Psoas muscle (tissue), 7 donors: ENCODE measurements at regions not wholly inside any gene's neighbourhood (a gene's known extent, or its start where the extent isn't known, plus 50 kb on each side); places are given as distances from the start of the nearest gene placed in this dataset.

Experiments used
- ATAC-seq, 4 donors: fragments of 200-7000 bp; cut with Tn5 transposase; one replicate each; pipeline ENCODE4 v1.9.1; 2020; ENCODE audit warnings: moderate library complexity in 3 of 4, mild to moderate bottlenecking in 2 of 4
- DNase-seq, 2 donors: peaks; one replicate each; pipeline ENCODE4 v3.0.0-alpha.2; 2020
- H3K27ac ChIP-seq: fragments of 200-600 bp; one replicate; pipeline ENCODE4 v1.8.0; 2022
- H3K27me3 ChIP-seq, 3 donors: fragments of 200-600 bp in 1 of 3; one replicate each; pipeline versions ENCODE4 v1.6.1 to v1.8.0; 2013 to 2022; ENCODE audit warnings: low read length in 2 of 3, mild to moderate bottlenecking in 2 of 3, moderate library complexity in 1 of 3; ENCODE audit not compliant: insufficient read depth in 3 of 3
- H3K36me3 ChIP-seq, 2 donors: fragments of 200-600 bp in 1 of 2; one replicate each; pipeline versions ENCODE4 v1.6.1 to v1.8.0; 2013 to 2022; ENCODE audit warnings: low read depth in 1 of 2, mild to moderate bottlenecking in 1 of 2, moderate library complexity in 1 of 2; ENCODE audit not compliant: insufficient read depth in 1 of 2
- H3K4me1 ChIP-seq: fragments of 200-600 bp; one replicate; pipeline ENCODE4 v1.8.0; 2022
- H3K4me3 ChIP-seq: fragments of 200-600 bp; one replicate; pipeline ENCODE4 v1.8.0; 2022; ENCODE audit warnings: mild to moderate bottlenecking
- H3K9me3 ChIP-seq: fragments of 200-600 bp; one replicate; pipeline ENCODE4 v1.8.0; 2022
- CTCF ChIP-seq: fragments of 200-600 bp; IDR thresholded peaks from one replicate; pipeline ENCODE4 v1.8.0; 2022; ENCODE audit warnings: antibody characterized with exemption
- WGBS, 3 donors: extraction: QIAGEN DNeasy Blood & Tissue Kit; methylation state at CpG; one replicate each; pipeline versions ENCODE4 v1.1.6 to v1.1.7; 2013; 5-methylcytosine and 5-hydroxymethylcytosine counted together
- intact Hi-C, 2 donors: fragments of 100-400 bp; cut with DNase I; formaldehyde crosslinking; loops; one replicate each; pipeline versions ENCODE4 v1.11.0 to v1.14.2; 2022
- donor health status: healthy with polysubstance abuse.
- donor health status: DM: no; HTN: no; CAD: no; lungs with moderate emphysema.
- donor health status: Bipolar disorder and iron deficiency.
- donor health status: healthy.
- donor health status: DM: yes; HTN: yes; CAD: no.
- donor health status: DM: no; HTN: no; CAD: no.
- donor health status: DM: yes; HTN: yes; CAD: no.

GRCh38 chr5:149434162-149435014, 55.3 kb upstream of the IL17B start:
- peak; percentile 59 to 77 (median 66) for ATAC-seq
- peak; percentile 86 for TF ChIP-seq CTCF
- intact Hi-C loops, result loop anchor here (2.0 to 10.0 kb wide), 3 partner anchors 52 to 170 kb away; no protein-coding TSS in a partner anchor
- Histone ChIP-seq H3K27ac (no peak overlapping the region), H3K9me3 (no peaks in the 10 kb centered on the region), H3K27me3 (no peaks in the 10 kb centered on the region), H3K36me3 (no peaks in the 10 kb centered on the region), H3K4me3 (no peak overlapping the region), H3K4me1 (peaks cover 8% of the 10 kb centered on the region)
- no peak for DNase-seq
- 49 to 56% (median 56%) methylated on average over 7 of the region's 7 CpGs for WGBS, 3 donors

GRCh38 chr5:149433524-149434131, 54.5 kb upstream of the IL17B start:
- DNase-seq, result no peak
- peaks cover 8% of the 10 kb centered on the region for H3K4me1 ChIP-seq
- peak in 3 of 4 donors; percentile 13 to 23 (median 22) for ATAC-seq
- TF ChIP-seq CTCF, result no peak
- 83 to 90% (median 86%) methylated on average over 8 of the region's 8 CpGs for WGBS, 3 donors
- no peaks in the 10 kb centered on the region for H3K36me3 ChIP-seq
- intact Hi-C loops, result loop anchor here (1.0 to 10.0 kb wide), 4 partner anchors 51 to 169 kb away; no protein-coding TSS in a partner anchor
- H3K9me3 ChIP-seq, result no peaks in the 10 kb centered on the region
- H3K4me3 ChIP-seq, result no peak overlapping the region
- no peaks in the 10 kb centered on the region for H3K27me3 ChIP-seq
- H3K27ac ChIP-seq, result no peak overlapping the region

GRCh38 chr5:149432911-149433401, 53.9 kb upstream of the IL17B start:
- TF ChIP-seq CTCF, result no peak
- no peak for ATAC-seq
- peaks cover 8% of the 10 kb centered on the region for H3K4me1 ChIP-seq
- intact Hi-C loops, result loop anchor here in 1 of 2 donors (1.0 to 10.0 kb wide), 3 partner anchors 51 to 168 kb away; no protein-coding TSS in a partner anchor
- no peaks in the 10 kb centered on the region for H3K36me3 ChIP-seq
- no peaks in the 10 kb centered on the region for H3K27me3 ChIP-seq
- WGBS, 3 donors, result 48 to 59% (median 58%) methylated on average over 3 of the region's 3 CpGs
- DNase-seq, result no peak
- no peak overlapping the region for H3K4me3 ChIP-seq
- H3K27ac ChIP-seq, result no peak overlapping the region
- no peaks in the 10 kb centered on the region for H3K9me3 ChIP-seq

GRCh38 chr5:149432376-149432775, 53.3 kb upstream of the IL17B start:
- no peaks in the 10 kb centered on the region for H3K36me3 ChIP-seq
- intact Hi-C loops, result loop anchor here in 1 of 2 donors (5.0 to 10.0 kb wide), 2 partner anchors 115 to 168 kb away; no protein-coding TSS in a partner anchor
- no peaks in the 10 kb centered on the region for H3K9me3 ChIP-seq
- ATAC-seq, result no peak
- DNase-seq, result no peak
- no peak for TF ChIP-seq CTCF
- no peak overlapping the region for H3K27ac ChIP-seq
- no peak overlapping the region for H3K4me3 ChIP-seq
- H3K4me1 ChIP-seq, result peaks cover 8% of the 10 kb centered on the region
- H3K27me3 ChIP-seq, result no peaks in the 10 kb centered on the region
- 73 to 85% (median 76%) methylated on average over 7 of the region's 7 CpGs for WGBS, 3 donors
